IMR-90 (cell line): ENCODE measurements at regions not wholly inside any gene's neighbourhood (a gene's known extent, or its start where the extent isn't known, plus 50 kb on each side); places are given as distances from the start of the nearest gene placed in this dataset.

Source experiments
- ATAC-seq: fragments of 200-7000 bp; cut with Tn5 transposase; 2 replicates; pipeline ENCODE4 v1.9.1; 2020; ENCODE audit warnings: low read depth, mild to moderate bottlenecking, moderate library complexity
- BruUV-seq: library from RNA; stranded (reverse); fragments of 400-500 nt; replicated peaks from 2 replicates; lab custom pipeline; 2021; lab: Mats Ljungman, UMichigan
- CTCF ChIA-PET: fragments of 300-600 bp; formaldehyde crosslinking; extraction: SDS; loops from one replicate; lab custom pipeline; 2021; ENCODE audit warnings: antibody characterized with exemption; lab: Yijun Ruan, JAX
- POLR2A ChIA-PET: fragments of 300-600 bp; sonication (Branson Sonifier 250); formaldehyde crosslinking; loops from one replicate; lab custom pipeline; 2022; ENCODE audit warnings: antibody characterized with exemption; ENCODE audit not compliant: unreplicated experiment; lab: Charles Lee
- DNase-seq: peaks from one replicate; pipeline ENCODE4 v3.0.0; 2013
- H2AFZ ChIP-seq: replicated peaks from 2 replicates; pipeline ENCODE3; 2013; ENCODE audit warnings: low read length, mild to moderate bottlenecking; ENCODE audit not compliant: poor library complexity
- H2AK5ac ChIP-seq: 2 replicates; pipeline ENCODE4 v1.6.1; 2013; ENCODE audit warnings: low read depth, low read length, inconsistent platforms
- H2AK9ac ChIP-seq: replicated peaks from 2 replicates; pipeline ENCODE3; 2013; ENCODE audit warnings: mild to moderate bottlenecking, low read depth, low read length, moderate library complexity; ENCODE audit not compliant: poor library complexity
- H2BK120ac ChIP-seq: 2 replicates; pipeline ENCODE4 v1.6.1; 2013; ENCODE audit warnings: low read depth, low read length, inconsistent platforms
- H2BK15ac ChIP-seq: 3 replicates; pipeline ENCODE4 v1.6.1; 2013; ENCODE audit warnings: low read depth, low read length, inconsistent platforms
- H2BK20ac ChIP-seq: 2 replicates; pipeline ENCODE4 v1.6.1; 2013; ENCODE audit warnings: low read depth, mild to moderate bottlenecking, inconsistent platforms, low read length, moderate library complexity
- H2BK5ac ChIP-seq: 2 replicates; pipeline ENCODE4 v1.6.1; 2013; ENCODE audit warnings: mild to moderate bottlenecking, low read depth, low read length, inconsistent platforms; ENCODE audit not compliant: poor library complexity, severe bottlenecking
- H3K14ac ChIP-seq: replicated peaks from 2 replicates; pipeline ENCODE4 v1.6.1; 2013; ENCODE audit warnings: low read depth, low read length, inconsistent platforms
- H3K18ac ChIP-seq: 2 replicates; pipeline ENCODE4 v1.6.1; 2013; ENCODE audit warnings: low read depth, low read length, control low read depth
- H3K23ac ChIP-seq: 2 replicates; pipeline ENCODE4 v1.6.1; 2013; ENCODE audit warnings: low read depth, low read length, inconsistent platforms
- H3K27ac ChIP-seq: 2 replicates; pipeline ENCODE4 v1.5.1; 2013; ENCODE audit warnings: mild to moderate bottlenecking, control low read depth, low read length; ENCODE audit not compliant: insufficient read depth
- H3K27me3 ChIP-seq: 2 replicates; pipeline ENCODE4 v1.6.1; 2013; ENCODE audit warnings: low read length; ENCODE audit not compliant: control insufficient read depth, insufficient read depth
- H3K36me3 ChIP-seq: 2 replicates; pipeline ENCODE4 v1.6.1; 2013; ENCODE audit warnings: low read length, mixed read lengths; ENCODE audit not compliant: control insufficient read depth, insufficient read depth
- H3K4ac ChIP-seq: 2 replicates; pipeline ENCODE4 v1.6.1; 2013; ENCODE audit warnings: low read depth, low read length, inconsistent platforms
- H3K4me1 ChIP-seq: 2 replicates; pipeline ENCODE4 v1.6.1; 2013; ENCODE audit warnings: low read length, mixed read lengths; ENCODE audit not compliant: control insufficient read depth, insufficient read depth
- H3K4me2 ChIP-seq: 2 replicates; pipeline ENCODE4 v1.6.1; 2013; ENCODE audit warnings: low read depth, mild to moderate bottlenecking, control low read depth, low read length, moderate library complexity
- H3K4me3 ChIP-seq: 2 replicates; pipeline ENCODE4 v1.5.1; 2013; ENCODE audit warnings: low read depth, mild to moderate bottlenecking, control low read depth, low read length, moderate library complexity; ENCODE audit not compliant: insufficient read depth
- H3K56ac ChIP-seq: 2 replicates; pipeline ENCODE4 v1.6.1; 2013; ENCODE audit warnings: low read length, inconsistent platforms; ENCODE audit not compliant: insufficient read depth; ENCODE audit errors: extremely low read depth
- H3K79me1 ChIP-seq, 2 experiments: 2 replicates each; pipeline ENCODE4 v1.6.1; 2013; ENCODE audit warnings: low read length in 2 of 2, inconsistent platforms in 1 of 2, low read depth in 1 of 2
- H3K9ac ChIP-seq: 2 replicates; pipeline ENCODE4 v1.6.1; 2013; ENCODE audit warnings: low read depth, low read length, control low read depth
- H3K9me1 ChIP-seq: 2 replicates; pipeline ENCODE4 v1.6.1; 2013; ENCODE audit warnings: low read length, inconsistent platforms; ENCODE audit not compliant: insufficient read depth
- H3K9me3 ChIP-seq: 2 replicates; pipeline ENCODE4 v1.6.1; 2013; ENCODE audit warnings: low read length; ENCODE audit not compliant: control insufficient read depth, insufficient read depth
- H4K20me1 ChIP-seq: 2 replicates; pipeline ENCODE4 v1.6.1; 2013; ENCODE audit warnings: low read length, inconsistent platforms; ENCODE audit not compliant: insufficient read depth
- H4K5ac ChIP-seq: 2 replicates; pipeline ENCODE4 v1.6.1; 2013; ENCODE audit warnings: mild to moderate bottlenecking, low read depth, low read length, control low read depth
- H4K8ac ChIP-seq, 2 experiments: 2 replicates each; pipeline ENCODE4 v1.6.1; 2013; ENCODE audit warnings: low read depth in 2 of 2, low read length in 2 of 2, control low read depth in 1 of 2, inconsistent platforms in 1 of 2
- H4K91ac ChIP-seq: 2 replicates; pipeline ENCODE4 v1.6.1; 2013; ENCODE audit warnings: low read depth, low read length, inconsistent platforms; ENCODE audit not compliant: insufficient read depth
- BHLHE40 ChIP-seq: fragments of 150-350 bp; IDR thresholded peaks from 2 replicates; pipeline ENCODE4 v1.6.1; 2016; ENCODE audit warnings: mild to moderate bottlenecking, low read depth, low read length
- MAFK ChIP-seq: IDR thresholded peaks from 2 replicates; pipeline ENCODE4 v1.6.1; 2012; ENCODE audit warnings: low read depth, low read length, improper control_type of control experiment
- WGBS, 2 experiments: methylation state at CpG; one replicate each; pipeline versions ENCODE4 v1.1.5 to v1.1.7; 2013; ENCODE audit warnings: missing lambda C conversion rate in 2 of 2; ENCODE audit not compliant: insufficient read length in 1 of 2; ENCODE audit errors: extremely low coverage in 2 of 2; 5-methylcytosine and 5-hydroxymethylcytosine counted together
- dilution Hi-C: fragments of 300-500 bp; cut with HindIII; formaldehyde crosslinking; loops from one replicate; pipeline ENCODE4 v1.14.3; 2018; ENCODE audit warnings: low sequenced_read_pairs; ENCODE audit not compliant: unreplicated experiment
- in situ Hi-C: fragments of 300-500 bp; cut with MboI; formaldehyde crosslinking; loops from 3 replicates; pipeline ENCODE4 v1.14.3; 2019; ENCODE audit warnings: low sequenced_read_pairs, inconsistent platforms, mixed read lengths
- intact Hi-C: fragments of 100-400 bp; cut with micrococcal nuclease; formaldehyde crosslinking; loops from 2 replicates; pipeline ENCODE4 v1.10.0; 2022

GRCh38 chr17:79242873-79243602 lies 168.4 kb downstream of the ENGASE start:
- ChIA-PET POLR2A (no interaction called here), CTCF (no interaction called here)
- no peaks in the 10 kb centered on the region for H3K36me3 ChIP-seq
- H3K4me3 ChIP-seq, result no peak overlapping the region
- H3K9ac ChIP-seq, result no peak overlapping the region
- no TSS peak for BruUV-seq
- no peak overlapping the region for H2BK5ac ChIP-seq
- no peaks in the 10 kb centered on the region for H4K20me1 ChIP-seq
- WGBS, 2 experiments, result 82% methylated on average over 3 of the region's 10 CpGs; no CpG with 5 or more reads in 1 of the 2 experiments
- H3K27ac ChIP-seq, result no peak overlapping the region
- H2BK120ac ChIP-seq, result no peak overlapping the region
- no peak overlapping the region for H3K23ac ChIP-seq
- no peak for ATAC-seq
- no peak overlapping the region for H3K56ac ChIP-seq
- dilution Hi-C loops, result no loop called here
- no peak overlapping the region for H3K14ac ChIP-seq
- H2BK15ac ChIP-seq, result no peak overlapping the region
- no peak overlapping the region for H4K5ac ChIP-seq
- TF ChIP-seq BHLHE40 (no peak), MAFK (no peak)
- peaks cover 6% of the 10 kb centered on the region for H3K27me3 ChIP-seq
- no peak overlapping the region for H2AK9ac ChIP-seq
- H3K79me1 ChIP-seq, result no peaks in the 10 kb centered on the region
- no peak overlapping the region for H2AFZ ChIP-seq
- H4K91ac ChIP-seq, result no peak overlapping the region
- no peak overlapping the region for H2AK5ac ChIP-seq
- H4K8ac ChIP-seq, result no peak overlapping the region
- in situ Hi-C loops, result no loop called here
- no peak overlapping the region for H3K18ac ChIP-seq
- DNase-seq, result no peak
- no peak overlapping the region for H3K4me2 ChIP-seq
- no peaks in the 10 kb centered on the region for H3K9me3 ChIP-seq
- no peak overlapping the region for H2BK20ac ChIP-seq
- no peaks in the 10 kb centered on the region for H3K4me1 ChIP-seq
- H3K4ac ChIP-seq, result no peak overlapping the region
- H3K9me1 ChIP-seq, result no peaks in the 10 kb centered on the region
- intact Hi-C loops, result no loop called here
